ENCODE measurements at regions not wholly inside any gene's neighbourhood (a gene's known extent, or its start where the extent isn't known, plus 50 kb on each side); places are given as distances from the start of the nearest gene placed in this dataset.

- Histone ChIP-seq H3K4me1 (no peaks in the 10 kb centered on the region), H3K4me3 (no peak overlapping the region), H3K27ac (no peak overlapping the region), H3K9me3 (no peaks in the 10 kb centered on the region), H3K27me3 (no peaks in the 10 kb centered on the region), H3K36me3 (ENCODE audit: low read depth, missing control alignments) (no peaks in the 10 kb centered on the region)
- no peak for DNase-seq
- intact Hi-C loops (cut with DNase I; ENCODE audit: low total_unique reads), result no loop called here
- 94 to 100% methylated on average over 1 to 2 of the region's 2 CpGs for WGBS, 2 donors
- TF ChIP-seq POLR2A (IDR thresholded peaks at IDR 0.05), result no peak
- no peak for TF ChIP-seq CTCF (IDR thresholded peaks at IDR 0.05)
Observed at GRCh38 chr16:64011650-64012049, 1110.2 kb downstream of the CDH11 start.

GRCh38 chr16:64008131-64008530, 1113.7 kb downstream of the CDH11 start:
- Histone ChIP-seq H3K4me1 (no peaks in the 10 kb centered on the region), H3K27me3 (no peaks in the 10 kb centered on the region), H3K9me3 (no peaks in the 10 kb centered on the region), H3K36me3 (ENCODE audit: low read depth, missing control alignments) (no peaks in the 10 kb centered on the region), H3K27ac (no peak overlapping the region), H3K4me3 (no peak overlapping the region)
- 70 to 71% methylated on average over 2 of the region's 2 CpGs for WGBS, 2 donors
- no peak for DNase-seq
- intact Hi-C loops (cut with DNase I; ENCODE audit: low total_unique reads), result no loop called here
- TF ChIP-seq CTCF (IDR thresholded peaks at IDR 0.05) (no peak), POLR2A (IDR thresholded peaks at IDR 0.05) (no peak)

- Histone ChIP-seq H3K36me3 (ENCODE audit: low read depth, missing control alignments) (no peaks in the 10 kb centered on the region), H3K4me1 (no peaks in the 10 kb centered on the region), H3K9me3 (no peaks in the 10 kb centered on the region), H3K27ac (no peak overlapping the region), H3K27me3 (no peaks in the 10 kb centered on the region), H3K4me3 (no peak overlapping the region)
- DNase-seq, result no peak
- TF ChIP-seq CTCF (IDR thresholded peaks at IDR 0.05) (no peak), POLR2A (IDR thresholded peaks at IDR 0.05) (no peak)
- intact Hi-C loops (cut with DNase I; ENCODE audit: low total_unique reads), result no loop called here
- 90 to 91% methylated on average over 1 of the region's 1 CpG for WGBS, 2 donors
Observed at GRCh38 chr16:64004116-64004515, 1117.7 kb downstream of the CDH11 start.

- Histone ChIP-seq H3K27ac (no peak overlapping the region), H3K9me3 (no peaks in the 10 kb centered on the region), H3K36me3 (ENCODE audit: low read depth, missing control alignments) (no peaks in the 10 kb centered on the region), H3K4me1 (no peaks in the 10 kb centered on the region), H3K27me3 (no peaks in the 10 kb centered on the region), H3K4me3 (no peak overlapping the region)
- 97 to 99% methylated on average over 8 of the region's 8 CpGs for WGBS, 2 donors
- DNase-seq, result no peak
- TF ChIP-seq CTCF (IDR thresholded peaks at IDR 0.05), result no peak
- no peak for TF ChIP-seq POLR2A (IDR thresholded peaks at IDR 0.05)
- intact Hi-C loops (cut with DNase I; ENCODE audit: low total_unique reads), result no loop called here
Observed at GRCh38 chr16:63995025-63995424, 1126.8 kb downstream of the CDH11 start.

GRCh38 chr16:63983401-63983800, 1138.5 kb downstream of the CDH11 start:
- Histone ChIP-seq H3K36me3 (ENCODE audit: low read depth, missing control alignments) (no peaks in the 10 kb centered on the region), H3K9me3 (no peaks in the 10 kb centered on the region), H3K4me3 (no peak overlapping the region), H3K27ac (no peak overlapping the region), H3K4me1 (no peaks in the 10 kb centered on the region), H3K27me3 (no peaks in the 10 kb centered on the region)
- 80 to 82% methylated on average over 2 of the region's 2 CpGs for WGBS, 2 donors
- no peak for DNase-seq
- TF ChIP-seq POLR2A (IDR thresholded peaks at IDR 0.05), result no peak
- no peak for TF ChIP-seq CTCF (IDR thresholded peaks at IDR 0.05)
- intact Hi-C loops (cut with DNase I; ENCODE audit: low total_unique reads), result no loop called here

All from testis (tissue), 2 donors.